GM19025 (cell line): ENCODE measurements at regions not wholly inside any gene's neighbourhood (a gene's known extent, or its start where the extent isn't known, plus 50 kb on each side); places are given as distances from the start of the nearest gene placed in this dataset.

ENCODE experiments used
- ATAC-seq: cut with Tn5 transposase; IDR thresholded peaks from one replicate; pipeline ENCODE4 v1.9.1; 2021; ENCODE audit warnings: mild to moderate bottlenecking, low read depth, moderate library complexity; ENCODE audit not compliant: unreplicated experiment

DNA sequence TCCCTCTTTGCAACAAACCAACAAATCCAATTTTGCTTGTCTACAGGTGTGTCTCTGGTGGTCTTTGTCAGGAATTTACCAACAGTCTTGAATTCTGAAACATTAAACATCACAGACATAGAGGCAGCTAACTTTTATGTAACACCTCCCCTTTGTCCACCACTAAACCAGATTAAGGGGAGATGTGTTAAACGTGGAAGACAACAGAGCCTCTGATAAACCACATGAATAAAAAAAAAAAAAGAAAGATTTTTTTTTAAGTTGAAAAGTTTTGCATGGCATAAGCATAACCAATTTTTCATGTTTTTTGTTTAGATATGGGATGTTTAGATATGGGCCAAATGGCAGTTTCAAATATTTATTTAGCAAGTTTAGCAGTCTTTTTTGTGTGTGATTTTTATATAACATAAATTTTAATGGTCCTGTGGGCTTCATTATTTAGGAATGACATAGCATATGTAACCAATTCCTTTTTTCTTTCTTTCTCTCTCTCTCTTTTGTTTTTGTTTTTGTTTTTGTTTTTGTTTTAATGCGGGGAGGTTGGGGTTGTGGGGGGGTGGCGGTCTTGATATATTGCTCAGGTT, 60.7 kb upstream of the BTN3A2 start:
- ATAC-seq, result no peak

DNA sequence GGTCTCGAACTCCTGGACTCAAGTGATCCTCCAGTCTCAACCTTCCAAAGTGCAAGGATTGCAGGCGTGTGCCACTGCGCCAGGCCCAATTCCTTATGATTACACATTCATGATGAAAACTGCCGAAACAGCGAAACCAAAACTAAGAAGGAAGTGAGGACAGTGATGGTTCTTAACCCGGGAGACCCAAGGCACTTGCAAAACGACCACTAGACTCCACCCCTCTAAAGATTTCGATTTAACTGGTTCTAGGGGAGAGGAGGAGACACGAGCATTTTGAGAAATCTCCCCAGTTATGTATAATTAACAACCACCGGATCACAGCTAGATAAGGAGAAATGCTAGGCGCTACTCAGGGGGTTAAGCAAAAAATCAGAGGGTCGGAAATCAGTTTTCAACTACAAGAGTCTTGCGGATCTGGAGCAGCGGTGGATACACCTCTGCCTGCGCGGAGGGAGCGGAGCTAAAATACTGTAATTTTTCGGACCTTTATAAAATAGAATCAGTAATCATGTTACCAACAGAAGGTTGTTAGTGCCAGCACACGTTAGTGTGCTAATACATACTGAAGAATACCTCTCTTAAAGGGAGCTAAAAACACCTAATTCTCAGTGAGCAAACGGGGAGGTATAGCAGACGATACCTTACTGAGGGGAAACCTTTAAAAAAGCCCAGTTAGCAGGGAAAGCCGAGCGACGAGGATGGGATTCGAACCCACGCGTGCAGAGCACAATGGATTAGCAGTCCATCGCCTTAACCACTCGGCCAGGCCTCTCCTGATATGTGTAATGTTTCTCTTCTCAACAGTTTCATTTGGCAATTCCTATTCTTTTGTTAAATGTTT, 60.0 kb upstream of the BTN3A2 start:
- no peak for ATAC-seq

- no peak for ATAC-seq
Observed at GRCh38 chr6:26305641-26305969, 59.4 kb upstream of the BTN3A2 start.

- no peak for ATAC-seq
Observed at GRCh38 chr6:26306232-26306631, 58.8 kb upstream of the BTN3A2 start.

GRCh38 chr6:26307850-26308249, 57.1 kb upstream of the BTN3A2 start:
- no peak for ATAC-seq

- ATAC-seq, result no peak
Observed at GRCh38 chr6:26309731-26310142, 55.3 kb upstream of the BTN3A2 start.

DNA sequence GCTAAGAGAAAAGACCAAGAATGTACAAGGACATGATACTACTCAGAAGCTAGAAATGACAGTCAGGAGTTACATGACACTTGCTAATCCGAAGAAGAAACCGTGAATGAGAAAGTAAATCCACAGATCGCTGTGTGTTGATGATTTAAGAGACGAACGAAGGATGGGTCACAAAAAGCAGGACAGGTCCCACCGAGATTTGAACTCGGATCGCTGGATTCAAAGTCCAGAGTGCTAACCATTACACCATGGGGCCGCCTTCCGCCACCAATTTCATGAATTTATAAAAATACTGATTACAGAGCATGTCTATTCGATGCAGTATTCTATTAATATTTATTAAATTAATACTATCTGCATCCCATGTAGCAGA, 54.0 kb upstream of the BTN3A2 start:
- no peak for ATAC-seq

DNA sequence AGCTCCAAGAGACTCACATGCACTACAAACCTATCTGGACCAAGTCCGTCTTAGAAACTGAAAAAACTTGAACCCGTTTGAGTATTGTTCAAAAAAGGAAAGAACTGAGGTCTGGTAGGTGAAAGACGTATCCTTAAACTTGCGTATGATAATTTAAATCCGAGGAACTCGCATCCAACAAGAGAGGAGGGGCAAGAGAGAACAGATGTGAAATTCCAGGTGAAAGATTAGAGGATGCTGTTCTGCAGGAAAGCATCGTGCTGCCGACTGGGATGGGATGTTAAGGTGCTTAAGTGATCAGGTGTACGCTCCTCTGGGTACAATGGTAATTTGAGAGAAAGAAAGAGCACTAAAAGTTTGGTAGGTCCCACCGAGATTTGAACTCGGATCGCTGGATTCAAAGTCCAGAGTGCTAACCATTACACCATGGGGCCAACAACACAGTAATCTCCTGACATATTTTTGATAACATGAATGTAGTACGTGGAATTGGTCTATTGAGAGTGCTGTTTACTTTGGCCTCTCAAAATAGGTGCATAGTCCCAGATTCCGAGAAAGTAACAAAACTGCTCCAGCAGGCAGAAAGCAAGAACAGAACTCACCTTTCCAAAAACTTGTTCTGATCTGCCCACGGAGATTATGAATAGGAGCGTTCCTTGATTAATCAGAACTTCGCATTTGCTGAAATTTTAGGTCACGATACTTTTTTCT, 53.5 kb upstream of the BTN3A2 start:
- no peak for ATAC-seq

DNA sequence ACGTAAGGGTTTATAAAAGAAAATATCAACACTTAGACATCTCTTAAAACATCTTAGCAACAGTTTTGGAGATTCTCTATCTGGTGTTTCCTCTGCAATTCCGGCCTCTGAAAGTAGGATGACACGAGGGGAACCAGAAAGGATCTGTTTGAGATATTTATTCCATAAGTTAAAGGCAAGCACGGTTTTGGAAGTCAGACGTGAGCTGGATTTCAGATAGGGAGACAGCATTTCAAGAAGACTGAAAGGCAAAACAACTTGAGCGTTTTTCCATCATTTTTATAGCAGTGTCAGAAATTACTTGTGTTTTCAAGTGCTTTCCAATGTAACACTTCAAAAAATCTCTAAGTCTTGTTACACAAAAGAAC, 52.9 kb upstream of the BTN3A2 start:
- no peak for ATAC-seq

- no peak for ATAC-seq
Observed at GRCh38 chr6:26312501-26313397, 52.2 kb upstream of the BTN3A2 start.
